Panc1 (cell line): ENCODE measurements at regions not wholly inside any gene's neighbourhood (a gene's known extent, or its start where the extent isn't known, plus 50 kb on each side); places are given as distances from the start of the nearest gene placed in this dataset.

ENCODE experiments used
- ATAC-seq: fragments of 200-7000 bp; cut with Tn5 transposase; 2 replicates; pipeline ENCODE4 v1.9.1; 2020; ENCODE audit warnings: mild to moderate bottlenecking, moderate library complexity
- BruUV-seq: library from RNA; stranded (reverse); fragments of 400-500 nt; replicated peaks from 2 replicates; lab custom pipeline; 2021; lab: Mats Ljungman, UMichigan
- CTCF ChIA-PET: fragments of 300-600 bp; sonication (Branson Sonifier 250); formaldehyde crosslinking; loops from one replicate; lab custom pipeline; 2022; ENCODE audit warnings: antibody characterized with exemption; lab: Charles Lee
- POLR2A ChIA-PET: fragments of 300-600 bp; sonication (Branson Sonifier 250); formaldehyde crosslinking; loops from one replicate; lab custom pipeline; 2022; ENCODE audit warnings: antibody characterized with exemption; lab: Charles Lee
- DNase-seq: peaks from one replicate; pipeline ENCODE4 v3.0.0-alpha.2; 2010; ENCODE audit warnings: low read depth, low spot score
- H3K27ac ChIP-seq: 2 replicates; pipeline ENCODE4 v1.5.1; 2011; ENCODE audit warnings: mild to moderate bottlenecking, low read length, inconsistent platforms
- H3K27me3 ChIP-seq: fragments of 200-500 bp; sonication (Bioruptor generic); 2 replicates; pipeline ENCODE4 v1.6.0; 2014; ENCODE audit warnings: low read length, inconsistent platforms; ENCODE audit not compliant: control insufficient read depth, insufficient read depth
- H3K36me3 ChIP-seq: fragments of 200-500 bp; sonication (Bioruptor generic); 2 replicates; pipeline ENCODE4 v1.5.1; 2014; ENCODE audit warnings: inconsistent platforms, mild to moderate bottlenecking, low read length, moderate library complexity; ENCODE audit not compliant: control insufficient read depth, insufficient read depth
- H3K4me1 ChIP-seq: 2 replicates; pipeline ENCODE4 v1.5.1; 2011; ENCODE audit warnings: inconsistent platforms, mild to moderate bottlenecking, low read length, moderate library complexity; ENCODE audit not compliant: control insufficient read depth, insufficient read depth
- H3K4me3 ChIP-seq, 2 experiments: 2 replicates each; pipeline ENCODE4 v1.5.1; 2011 to 2012; ENCODE audit warnings: low read depth in 2 of 2, low read length in 2 of 2, mild to moderate bottlenecking in 2 of 2, inconsistent platforms in 1 of 2, moderate library complexity in 1 of 2
- H3K9me3 ChIP-seq: fragments of 200-500 bp; sonication (Bioruptor generic); 2 replicates; pipeline ENCODE4 v1.5.1; 2014; ENCODE audit warnings: low read depth, mild to moderate bottlenecking, inconsistent platforms, low read length, moderate library complexity; ENCODE audit not compliant: control insufficient read depth, insufficient read depth
- CTCF ChIP-seq: fragments of 450-650 bp; IDR thresholded peaks from 2 replicates; pipeline ENCODE4 v1.5.1; 2017; ENCODE audit warnings: mild to moderate bottlenecking
- POLR2AphosphoS5 ChIP-seq: IDR thresholded peaks from 2 replicates; pipeline ENCODE4 v1.6.1; 2012; ENCODE audit warnings: mild to moderate bottlenecking, low read depth, low read length, moderate library complexity
- SIN3A ChIP-seq: IDR thresholded peaks from 2 replicates; pipeline ENCODE4 v1.6.1; 2012; ENCODE audit warnings: low read depth, mild to moderate bottlenecking, low read length, moderate library complexity, borderline replicate concordance; ENCODE audit not compliant: insufficient read depth
- TCF7L2 ChIP-seq: IDR thresholded peaks from 2 replicates; pipeline ENCODE4 v1.6.1; 2011; ENCODE audit warnings: mild to moderate bottlenecking, low read depth, low read length, inconsistent platforms
- in situ Hi-C: cut with HindIII; loops from 2 replicates; pipeline ENCODE4 v1.10.0; 2016; ENCODE audit warnings: low sequenced_read_pairs, low pct_unique_long_range_greater_than_20kb
- intact Hi-C: fragments of 100-400 bp; cut with micrococcal nuclease; formaldehyde crosslinking; loops from one replicate; pipeline ENCODE4 v1.10.0; 2022; ENCODE audit not compliant: unreplicated experiment
- TF ChIP-seq, protein P1 (sequence below), 2 experiments: IDR thresholded peaks; 2 replicates each; pipeline ENCODE4 v1.6.1; 2011 to 2012; ENCODE audit warnings: low read depth in 2 of 2, control low read depth in 1 of 2, low read length in 1 of 2, mild to moderate bottlenecking in 1 of 2, moderate library complexity in 1 of 2; ENCODE audit not compliant: insufficient read depth in 1 of 2

- Histone ChIP-seq H3K27ac (peak overlapping the region; percentile 52; the same call in 1 of the 2 replicates), H3K4me1 (peaks cover 29% of the 10 kb centered on the region), H3K4me3 (no peak overlapping the region), H3K36me3 (no peaks in the 10 kb centered on the region), H3K27me3 (no peaks in the 10 kb centered on the region), H3K9me3 (no peaks in the 10 kb centered on the region)
- ChIA-PET CTCF (interaction anchor here (0.8 kb wide), 1 partner anchor 43 kb away, joined by 3 read pairs; no protein-coding TSS in a partner anchor), POLR2A (no interaction called here)
- DNase-seq (no peak), ATAC-seq (no peak)
- in situ Hi-C loops (no loop called here), intact Hi-C loops (no loop called here)
- BruUV-seq: no TSS peak
- TF ChIP-seq, protein P1, sequence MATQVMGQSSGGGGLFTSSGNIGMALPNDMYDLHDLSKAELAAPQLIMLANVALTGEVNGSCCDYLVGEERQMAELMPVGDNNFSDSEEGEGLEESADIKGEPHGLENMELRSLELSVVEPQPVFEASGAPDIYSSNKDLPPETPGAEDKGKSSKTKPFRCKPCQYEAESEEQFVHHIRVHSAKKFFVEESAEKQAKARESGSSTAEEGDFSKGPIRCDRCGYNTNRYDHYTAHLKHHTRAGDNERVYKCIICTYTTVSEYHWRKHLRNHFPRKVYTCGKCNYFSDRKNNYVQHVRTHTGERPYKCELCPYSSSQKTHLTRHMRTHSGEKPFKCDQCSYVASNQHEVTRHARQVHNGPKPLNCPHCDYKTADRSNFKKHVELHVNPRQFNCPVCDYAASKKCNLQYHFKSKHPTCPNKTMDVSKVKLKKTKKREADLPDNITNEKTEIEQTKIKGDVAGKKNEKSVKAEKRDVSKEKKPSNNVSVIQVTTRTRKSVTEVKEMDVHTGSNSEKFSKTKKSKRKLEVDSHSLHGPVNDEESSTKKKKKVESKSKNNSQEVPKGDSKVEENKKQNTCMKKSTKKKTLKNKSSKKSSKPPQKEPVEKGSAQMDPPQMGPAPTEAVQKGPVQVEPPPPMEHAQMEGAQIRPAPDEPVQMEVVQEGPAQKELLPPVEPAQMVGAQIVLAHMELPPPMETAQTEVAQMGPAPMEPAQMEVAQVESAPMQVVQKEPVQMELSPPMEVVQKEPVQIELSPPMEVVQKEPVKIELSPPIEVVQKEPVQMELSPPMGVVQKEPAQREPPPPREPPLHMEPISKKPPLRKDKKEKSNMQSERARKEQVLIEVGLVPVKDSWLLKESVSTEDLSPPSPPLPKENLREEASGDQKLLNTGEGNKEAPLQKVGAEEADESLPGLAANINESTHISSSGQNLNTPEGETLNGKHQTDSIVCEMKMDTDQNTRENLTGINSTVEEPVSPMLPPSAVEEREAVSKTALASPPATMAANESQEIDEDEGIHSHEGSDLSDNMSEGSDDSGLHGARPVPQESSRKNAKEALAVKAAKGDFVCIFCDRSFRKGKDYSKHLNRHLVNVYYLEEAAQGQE (IDR thresholded peaks at IDR 0.05; ENCODE audit: insufficient read depth in 1 of 2, low read depth in 2 of 2, low read length in 1 of 2): no peak
- TF ChIP-seq CTCF: no peak
- no peak for TF ChIP-seq TCF7L2
- no peak for TF ChIP-seq POLR2AphosphoS5
- TF ChIP-seq SIN3A: no peak
Observed at GRCh38 chr1:63717511-63718065, 56.2 kb upstream of the ROR1 start.

DNA sequence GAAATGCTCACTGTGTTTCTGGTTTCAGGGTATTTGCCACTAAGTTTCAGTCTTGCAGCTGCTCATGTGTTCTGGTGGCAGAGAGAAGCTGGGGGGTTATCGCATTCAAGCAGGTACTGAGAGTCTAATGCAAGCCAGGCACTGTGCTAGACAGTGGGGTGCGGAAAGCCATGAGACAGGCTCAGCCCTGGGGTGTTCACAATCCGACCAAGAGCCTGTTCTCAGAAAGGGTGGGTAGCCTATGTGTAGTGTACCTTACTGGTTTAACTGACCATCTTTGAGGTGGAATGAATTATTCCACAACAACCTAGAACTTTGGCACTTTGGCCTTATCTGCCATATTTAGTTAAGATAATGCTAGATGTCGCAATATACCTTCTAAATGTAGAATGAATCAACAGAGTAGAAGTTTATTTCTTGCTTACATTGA is 55.3 kb upstream of the ROR1 start:
- no peak for TF ChIP-seq CTCF
- TF ChIP-seq, protein P1 (IDR thresholded peaks at IDR 0.05; ENCODE audit: insufficient read depth in 1 of 2, low read depth in 2 of 2, low read length in 1 of 2): no peak
- TF ChIP-seq TCF7L2: no peak
- TF ChIP-seq POLR2AphosphoS5: no peak
- no peak for TF ChIP-seq SIN3A
- CTCF ChIA-PET: no interaction called here
- Histone ChIP-seq H3K36me3 (no peaks in the 10 kb centered on the region), H3K4me3 (no peak overlapping the region), H3K9me3 (no peaks in the 10 kb centered on the region), H3K4me1 (peaks cover 25% of the 10 kb centered on the region), H3K27ac (peak overlapping the region; percentile 6; the same call in 1 of the 2 replicates), H3K27me3 (no peaks in the 10 kb centered on the region)
- POLR2A ChIA-PET: no interaction called here
- ATAC-seq (no peak), DNase-seq (no peak)
- intact Hi-C loops (no loop called here), in situ Hi-C loops (no loop called here)
- BruUV-seq: no TSS peak
